ENCODE measurements at regions not wholly inside any gene's neighbourhood (a gene's known extent, or its start where the extent isn't known, plus 50 kb on each side); places are given as distances from the start of the nearest gene placed in this dataset.

DNA sequence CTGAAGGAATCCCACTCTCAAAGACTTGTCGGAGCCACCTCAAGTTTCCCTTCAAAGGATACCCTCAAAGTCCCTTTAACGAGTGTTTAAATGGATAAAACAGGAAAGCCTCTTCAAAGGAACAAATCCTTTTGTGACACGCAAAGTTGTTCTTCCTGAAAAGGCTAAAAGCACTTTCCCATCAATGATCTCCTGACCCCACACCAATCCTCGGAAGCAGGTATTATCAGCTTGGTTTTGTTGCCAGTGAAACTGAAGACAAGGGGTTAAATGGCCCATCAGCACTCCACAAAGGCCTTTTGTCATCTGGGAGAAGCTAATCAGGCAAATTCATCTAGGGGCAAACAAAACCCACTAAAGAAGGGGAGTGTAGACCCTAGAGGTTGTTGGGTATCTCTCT is 418.0 kb upstream of the ID2 start:
- TF ChIP-seq, protein P1, sequence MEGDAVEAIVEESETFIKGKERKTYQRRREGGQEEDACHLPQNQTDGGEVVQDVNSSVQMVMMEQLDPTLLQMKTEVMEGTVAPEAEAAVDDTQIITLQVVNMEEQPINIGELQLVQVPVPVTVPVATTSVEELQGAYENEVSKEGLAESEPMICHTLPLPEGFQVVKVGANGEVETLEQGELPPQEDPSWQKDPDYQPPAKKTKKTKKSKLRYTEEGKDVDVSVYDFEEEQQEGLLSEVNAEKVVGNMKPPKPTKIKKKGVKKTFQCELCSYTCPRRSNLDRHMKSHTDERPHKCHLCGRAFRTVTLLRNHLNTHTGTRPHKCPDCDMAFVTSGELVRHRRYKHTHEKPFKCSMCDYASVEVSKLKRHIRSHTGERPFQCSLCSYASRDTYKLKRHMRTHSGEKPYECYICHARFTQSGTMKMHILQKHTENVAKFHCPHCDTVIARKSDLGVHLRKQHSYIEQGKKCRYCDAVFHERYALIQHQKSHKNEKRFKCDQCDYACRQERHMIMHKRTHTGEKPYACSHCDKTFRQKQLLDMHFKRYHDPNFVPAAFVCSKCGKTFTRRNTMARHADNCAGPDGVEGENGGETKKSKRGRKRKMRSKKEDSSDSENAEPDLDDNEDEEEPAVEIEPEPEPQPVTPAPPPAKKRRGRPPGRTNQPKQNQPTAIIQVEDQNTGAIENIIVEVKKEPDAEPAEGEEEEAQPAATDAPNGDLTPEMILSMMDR (conservative IDR thresholded peaks at IDR 0.05; ENCODE audit: low read depth, low read length) = no peak
- TF ChIP-seq EZH2 (IDR thresholded peaks at IDR 0.05; ENCODE audit: borderline replicate concordance, low read depth, low read length, poor library complexity, severe bottlenecking) = no peak
